ENCODE measurements at regions not wholly inside any gene's neighbourhood (a gene's known extent, or its start where the extent isn't known, plus 50 kb on each side); places are given as distances from the start of the nearest gene placed in this dataset.
"Not testable (repeated sequence)": the region's sequence is repeated elsewhere in the genome, so short reads cannot be mapped to it uniquely, and the experiment has no call there.

DNA sequence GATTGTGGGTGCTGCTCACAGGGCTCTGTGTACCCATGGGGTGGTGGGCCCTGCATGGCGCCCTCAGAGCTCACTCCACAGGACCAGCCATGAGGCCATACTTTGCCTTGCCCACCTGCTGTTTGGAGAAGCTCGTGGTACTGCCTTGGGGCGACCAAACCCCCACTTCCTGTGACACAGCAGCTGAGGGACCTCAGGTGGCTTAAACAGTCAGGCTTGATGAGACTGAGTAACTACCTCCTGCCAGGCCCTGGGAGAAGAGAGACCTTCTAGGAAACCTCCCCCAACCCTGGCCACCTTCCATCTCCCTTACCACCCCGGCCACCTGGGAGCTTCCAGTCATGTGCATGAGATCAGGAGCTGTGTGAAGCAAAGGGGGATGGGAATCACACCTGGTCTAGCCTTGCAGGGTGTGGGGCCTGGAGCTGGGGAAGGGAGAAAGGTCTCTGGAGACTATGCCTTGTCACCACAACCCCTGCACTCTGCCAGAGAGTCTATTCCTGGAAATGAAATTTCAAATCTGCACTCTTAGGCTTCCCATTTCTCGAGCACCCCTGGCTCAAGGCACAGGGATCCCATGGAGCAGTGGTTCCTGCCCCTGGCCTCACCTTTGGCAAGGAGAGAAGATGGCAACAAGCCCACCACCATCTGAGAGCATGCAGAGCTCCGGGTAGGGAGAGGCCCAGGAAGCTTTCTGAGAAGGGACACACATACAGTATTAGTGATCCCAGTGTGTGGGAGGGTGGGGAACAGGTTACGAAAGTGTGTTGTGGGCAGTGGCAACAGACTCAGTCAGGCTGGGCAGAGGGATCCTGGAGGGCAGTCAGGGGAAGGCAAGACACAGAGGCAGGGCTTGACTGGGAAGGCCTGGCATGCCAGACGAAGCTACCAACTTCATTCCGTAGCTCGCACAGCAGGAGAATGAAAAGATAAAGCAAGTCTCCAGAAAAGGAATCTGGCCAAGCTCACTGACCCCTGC is 125.0 kb downstream of the URI1 start:
- no peak for FAIRE-seq

DNA sequence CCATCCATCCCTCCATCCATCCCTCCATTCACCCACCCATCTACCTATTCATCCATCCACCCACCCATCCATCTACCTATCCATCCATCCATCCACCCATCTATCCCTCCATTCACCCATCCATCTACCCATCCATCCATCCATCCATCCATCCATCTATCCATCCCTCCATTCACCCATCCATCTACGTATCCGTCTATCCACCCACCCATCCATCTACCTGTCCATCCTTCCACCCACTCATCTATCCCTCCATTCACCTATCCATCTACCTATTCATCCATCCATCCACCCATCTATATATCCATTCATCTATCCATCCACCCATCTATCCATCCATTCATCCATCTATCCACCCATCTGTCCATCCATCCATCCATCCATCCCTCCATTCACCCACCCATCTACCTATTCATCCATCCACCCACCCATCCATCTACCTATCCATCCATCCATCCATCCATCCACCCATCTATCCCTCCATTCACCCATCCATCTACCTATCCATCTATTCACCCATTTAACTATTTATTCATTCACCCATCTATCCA is 126.0 kb downstream of the URI1 start:
- not testable (repeated sequence) for FAIRE-seq

DNA sequence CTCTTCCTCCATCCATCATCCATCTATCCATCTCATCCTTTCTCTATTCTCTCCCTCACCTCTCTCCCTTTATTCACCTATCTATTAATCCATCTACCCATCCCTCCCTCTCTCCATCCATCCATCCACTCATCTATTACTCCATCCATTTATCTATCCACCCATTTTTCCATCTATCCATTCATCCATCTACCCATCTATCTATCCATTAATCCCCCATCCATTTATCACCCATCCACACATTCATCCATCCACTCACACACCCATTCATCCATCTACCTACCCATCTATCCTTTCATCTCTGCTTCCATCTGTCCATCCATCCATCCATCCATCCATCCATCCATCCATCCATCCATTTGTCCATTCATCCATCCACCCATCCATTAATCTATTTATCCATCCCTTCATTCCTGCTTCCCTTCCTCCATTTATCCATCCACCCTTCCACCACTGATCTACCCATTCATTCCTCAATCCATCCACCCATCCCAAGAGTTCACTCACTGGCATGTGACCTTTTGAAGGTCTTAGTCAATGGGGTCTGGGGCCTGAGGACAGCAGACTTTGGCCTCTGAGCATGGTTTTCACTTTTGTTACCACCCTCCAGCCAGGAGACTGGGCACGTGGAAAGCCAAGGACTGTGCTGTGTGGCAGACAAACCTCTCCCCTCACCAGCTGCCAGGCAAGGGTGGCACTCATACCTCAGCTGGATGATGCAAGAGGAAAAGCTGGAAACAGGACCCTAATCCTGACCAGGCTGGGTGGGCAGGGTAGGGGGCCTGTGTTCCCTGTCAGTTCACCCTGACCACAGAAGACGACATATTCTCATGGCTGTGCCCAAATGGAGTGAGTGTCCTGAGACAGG is 126.7 kb downstream of the URI1 start:
- no peak for FAIRE-seq

DNA sequence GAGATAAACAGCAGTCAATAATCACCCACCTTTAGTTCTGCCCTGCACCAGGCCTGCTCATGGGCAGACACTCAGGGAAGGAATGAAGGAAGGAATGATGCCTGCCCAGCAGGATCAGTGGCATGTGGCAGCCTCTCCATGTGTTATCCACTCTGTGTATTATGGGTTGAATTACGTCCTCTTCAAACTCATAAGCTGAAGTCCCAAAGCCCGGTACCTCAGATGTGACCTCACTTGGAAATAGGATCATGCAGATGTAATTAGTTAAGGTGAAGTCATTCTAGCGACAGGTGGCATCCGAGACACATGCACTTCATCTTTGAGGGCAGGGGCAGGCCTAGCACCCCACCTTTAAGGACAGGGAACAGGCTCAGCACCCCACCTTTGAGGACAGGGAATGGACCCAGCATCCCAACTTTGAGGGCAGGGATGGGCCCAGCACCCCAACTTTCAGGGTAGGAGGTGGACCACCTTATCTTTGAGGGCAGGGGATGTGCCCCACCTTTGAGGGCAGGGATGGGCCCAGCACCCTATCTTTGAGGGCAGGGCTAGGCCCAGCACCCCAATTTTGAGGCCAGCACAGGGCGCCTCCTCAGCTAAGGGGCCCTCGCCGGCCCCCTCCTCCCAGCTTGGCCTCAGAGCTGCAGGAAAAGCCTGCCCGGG is 127.6 kb downstream of the URI1 start:
- FAIRE-seq = no peak

DNA sequence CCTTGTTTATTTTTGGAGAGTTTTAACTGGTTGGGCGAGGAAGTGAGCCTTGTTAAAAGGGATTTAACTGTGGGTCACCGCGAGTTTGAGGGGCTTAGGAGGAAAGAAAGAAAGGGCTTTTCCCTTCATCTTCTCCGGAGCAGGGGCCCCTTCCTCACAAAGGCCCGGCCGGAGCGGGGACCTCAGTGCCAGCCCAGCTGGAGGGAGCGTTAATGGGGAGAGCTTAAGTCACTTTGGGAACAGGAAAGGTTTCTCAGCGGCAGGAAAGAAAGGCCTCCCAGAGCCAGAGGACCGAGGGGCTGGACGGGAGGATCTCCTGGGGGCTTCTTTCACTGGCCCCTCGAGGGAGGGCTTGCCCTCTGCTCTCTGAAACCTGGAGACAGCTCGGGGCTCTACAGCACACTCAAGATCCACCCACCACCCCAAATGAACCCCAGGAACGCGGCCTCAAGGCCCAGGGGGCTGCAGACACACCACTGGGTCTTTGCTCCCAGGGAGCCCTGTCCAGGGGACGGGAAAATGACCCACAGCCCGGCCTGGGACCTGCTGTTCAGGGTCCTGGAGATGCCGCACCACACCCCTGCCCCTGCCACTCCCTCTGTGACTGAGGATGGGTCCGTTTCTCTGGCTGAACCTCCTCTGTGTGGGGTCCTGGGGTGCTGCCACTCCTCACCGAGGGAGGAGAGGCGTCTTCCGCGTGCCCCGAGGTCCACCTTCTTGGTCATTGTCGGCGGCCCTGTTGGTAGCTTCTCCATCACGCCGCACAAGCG is 128.3 kb downstream of the URI1 start:
- no peak for FAIRE-seq

DNA sequence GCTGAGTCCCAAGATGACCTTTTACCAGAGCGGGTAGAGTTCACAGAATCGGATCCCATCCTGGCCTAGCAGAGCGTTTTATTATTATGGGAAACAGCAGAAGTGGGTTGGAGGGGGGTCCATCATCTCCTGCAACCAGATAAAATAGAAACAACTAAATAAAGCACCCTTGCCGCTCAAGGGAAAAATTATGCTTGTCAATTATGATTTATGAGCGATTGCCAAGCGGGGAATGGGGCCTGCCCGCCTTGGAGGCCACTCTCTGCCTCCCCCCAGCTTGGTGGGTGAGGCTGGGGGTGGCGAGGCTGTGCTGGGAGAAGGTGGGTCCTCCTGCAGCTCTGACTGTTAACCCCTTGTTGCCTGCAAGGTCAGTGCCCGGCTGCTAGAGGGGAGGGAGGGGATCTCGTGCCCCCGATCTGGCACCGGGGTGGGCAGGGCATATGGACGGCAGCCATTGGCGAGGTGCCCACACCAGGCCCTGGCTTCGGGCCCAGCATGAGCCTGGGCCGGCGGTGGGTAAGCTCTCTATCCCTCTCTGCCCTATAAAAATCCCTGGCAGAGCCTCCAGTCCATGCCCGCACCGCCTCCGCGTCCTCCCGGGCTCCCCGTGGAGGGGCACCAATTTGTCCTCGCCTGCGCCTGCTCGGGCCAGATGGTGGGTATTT is 129.1 kb downstream of the URI1 start:
- no peak for FAIRE-seq

DNA sequence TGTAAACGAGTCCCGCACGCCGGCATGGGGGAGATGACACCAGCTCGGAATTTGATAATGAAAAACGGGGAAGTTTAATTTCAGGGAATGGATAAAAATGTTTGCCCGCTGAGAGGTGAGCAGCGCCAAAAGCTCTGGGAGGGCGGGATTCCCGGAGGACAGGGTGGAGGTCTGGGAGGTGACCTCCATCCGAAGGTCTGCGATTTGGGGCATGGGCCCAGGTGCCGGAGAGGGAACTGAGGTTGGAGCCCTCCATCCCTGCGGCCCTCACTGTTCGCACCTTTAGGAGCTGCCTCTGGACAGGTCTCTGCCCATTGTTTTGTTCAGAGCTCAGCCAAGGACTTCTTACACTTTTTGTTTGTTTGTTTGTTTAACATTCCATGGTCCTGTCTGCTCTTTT is 129.8 kb downstream of the URI1 start:
- FAIRE-seq = no peak

DNA sequence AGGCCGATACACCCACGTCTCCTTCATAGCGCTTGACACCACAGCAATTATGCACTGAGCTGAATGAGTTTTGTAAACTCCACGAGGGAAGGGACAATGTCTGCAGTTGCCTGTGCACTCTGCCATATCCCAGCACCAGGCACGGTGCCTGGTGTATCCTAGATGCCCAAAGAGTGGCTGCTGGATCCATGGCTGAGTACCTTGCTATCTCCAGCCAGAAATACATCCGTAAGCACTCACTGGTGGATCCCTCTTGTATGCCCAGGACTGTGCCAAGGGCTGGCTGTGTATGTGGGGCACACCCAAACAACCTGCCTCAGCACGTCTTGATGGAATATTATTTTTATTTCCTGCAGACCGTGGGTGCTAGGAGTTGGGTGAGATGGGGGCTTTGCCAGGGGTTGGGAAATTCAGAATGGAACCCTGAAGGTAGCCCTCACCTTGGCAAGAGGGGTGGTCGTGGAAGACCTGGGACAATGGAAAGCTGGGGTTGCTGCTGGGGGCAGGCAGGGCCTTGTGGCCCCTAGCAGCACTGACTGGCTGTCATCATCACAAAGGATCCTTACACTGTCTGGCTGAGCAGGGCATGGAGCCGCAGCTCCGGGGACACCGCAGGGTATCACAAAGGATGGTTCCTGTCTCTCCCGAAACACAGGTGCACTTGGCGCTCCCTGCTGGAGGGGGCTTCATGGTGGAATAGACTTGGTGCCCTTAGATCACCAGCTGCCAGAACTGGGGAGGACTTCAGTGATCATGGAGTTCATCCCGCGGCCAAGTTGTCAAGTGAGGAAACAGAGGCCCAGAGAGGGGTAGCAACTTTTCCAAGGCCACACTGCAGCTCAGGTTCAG is 131.3 kb downstream of the URI1 start:
- no peak for FAIRE-seq

DNA sequence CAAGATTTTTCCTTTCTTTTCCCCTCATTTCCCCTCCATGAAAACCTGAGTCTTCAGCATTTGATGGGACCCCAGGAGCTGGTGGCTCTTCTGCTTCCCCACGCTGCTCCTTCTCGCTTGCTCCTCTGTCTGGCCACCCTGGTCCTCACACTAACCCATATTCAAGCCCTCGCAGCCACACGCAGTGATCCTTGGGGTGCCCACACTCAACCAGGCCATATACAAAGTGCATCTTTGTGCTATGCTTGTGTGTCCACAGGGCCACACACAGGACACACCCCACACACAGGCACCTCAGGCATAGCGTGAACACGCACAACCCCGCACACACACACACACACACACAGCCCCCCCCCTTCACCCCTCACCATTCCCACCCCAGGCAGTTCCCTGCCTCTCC is 132.1 kb downstream of the URI1 start:
- no peak for FAIRE-seq

DNA sequence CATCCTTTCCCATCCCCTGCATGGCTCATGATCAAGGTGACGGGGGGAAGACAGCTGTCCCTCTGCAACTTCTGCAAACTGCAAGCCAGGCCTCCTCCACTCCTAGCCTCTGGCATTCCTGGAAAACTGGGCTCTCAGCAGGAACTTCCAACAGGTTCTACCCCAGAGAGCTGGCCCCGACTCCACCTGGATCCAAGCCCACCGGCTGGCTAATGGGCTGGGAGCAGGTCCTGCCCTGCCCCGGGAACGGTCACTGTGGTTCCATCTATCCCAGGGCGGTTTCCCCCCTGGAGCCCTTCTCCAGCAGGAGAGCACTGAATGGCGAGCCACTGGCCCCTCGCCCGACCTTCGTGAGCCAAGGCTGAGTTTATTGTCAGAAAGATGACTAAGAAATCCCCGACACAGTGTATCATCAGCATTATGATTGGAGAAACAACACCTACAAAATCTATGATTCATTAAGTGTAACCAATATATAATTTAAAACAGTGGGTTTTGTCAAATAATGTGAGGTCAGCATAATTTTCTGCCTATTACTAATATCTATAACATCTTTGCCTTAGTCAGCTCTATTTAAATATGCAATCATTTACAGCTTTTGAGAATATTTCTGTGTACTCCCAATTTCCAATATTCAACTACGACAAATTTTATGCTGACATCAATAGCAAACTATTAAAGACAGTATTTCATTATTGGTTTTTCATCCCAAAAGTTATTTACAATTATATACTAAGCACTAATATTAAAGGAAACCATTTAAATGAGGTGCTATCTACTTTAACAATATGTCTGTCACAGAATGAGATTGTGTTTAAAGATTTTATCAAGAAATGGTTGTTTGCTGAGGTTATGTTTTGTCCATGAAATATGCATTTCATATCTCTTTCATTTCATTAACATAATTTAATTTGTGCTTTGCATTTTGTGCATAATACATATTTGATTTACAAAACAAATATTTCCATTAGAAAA is 133.0 kb downstream of the URI1 start:
- no peak for FAIRE-seq

DNA sequence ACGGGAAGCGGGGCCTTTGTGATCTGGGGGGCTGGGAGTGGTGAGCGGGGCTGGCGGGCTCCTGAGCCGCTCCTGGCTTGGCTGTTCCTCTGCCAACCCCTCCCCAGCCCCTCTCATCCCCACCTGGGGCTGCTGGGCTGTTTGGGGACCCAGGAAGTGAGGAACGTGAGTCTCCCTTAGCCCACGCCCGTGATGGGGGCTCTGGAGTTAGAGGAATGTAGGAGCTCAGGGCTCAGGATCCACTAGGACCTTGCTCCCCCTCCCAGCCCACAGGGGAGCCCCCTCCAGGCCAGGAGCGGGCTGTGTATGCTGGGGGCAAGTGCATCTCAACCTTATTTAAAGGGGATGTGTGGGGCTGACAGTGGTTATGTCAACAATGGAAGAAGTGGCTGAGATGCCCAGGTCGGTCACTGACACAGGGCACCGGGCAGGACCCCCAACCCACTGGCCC is 134.1 kb downstream of the URI1 start:
- FAIRE-seq = no peak

DNA sequence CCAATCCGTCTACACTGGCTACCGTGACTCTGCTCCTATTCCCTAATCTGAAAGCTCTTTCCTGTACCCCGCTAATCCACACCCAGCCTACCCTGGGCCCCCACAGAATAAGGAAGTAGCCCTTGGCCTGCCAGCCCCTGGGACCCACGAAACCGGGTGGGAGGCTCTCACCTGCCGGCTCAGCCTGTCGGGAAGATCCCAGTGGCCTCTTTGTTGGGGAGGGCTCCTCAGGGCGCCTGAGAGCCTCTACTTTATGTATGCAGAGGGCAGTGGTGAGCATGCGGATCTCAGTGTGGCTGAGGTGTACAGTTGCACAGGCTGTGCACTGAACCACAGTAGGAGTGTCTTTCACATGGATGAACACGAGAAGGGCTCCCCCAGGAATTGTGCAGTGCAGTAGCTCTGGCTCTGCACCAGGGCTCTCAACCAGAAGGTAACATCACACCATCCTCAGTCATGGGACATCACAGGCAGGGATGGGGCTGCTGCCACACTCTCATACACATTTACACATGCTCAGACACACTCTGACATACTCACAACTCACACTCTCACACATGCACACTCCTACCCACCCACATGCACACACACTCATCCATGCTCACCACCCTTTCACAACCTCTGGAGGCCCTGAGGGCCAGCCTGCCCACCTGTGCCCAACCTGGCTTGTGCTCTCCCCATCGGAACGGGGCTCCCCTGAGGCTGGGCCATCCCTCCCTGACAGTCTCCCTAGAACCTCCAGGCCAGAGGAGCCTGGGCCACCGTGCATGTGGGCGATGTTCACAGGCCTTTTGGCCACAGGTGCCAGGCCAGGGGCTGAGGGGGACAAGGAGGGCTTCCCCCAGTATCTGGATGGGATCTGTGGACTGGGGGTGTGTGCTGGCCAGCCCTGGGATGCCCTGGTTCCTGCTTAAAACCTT is 135.0 kb downstream of the URI1 start:
- FAIRE-seq = no peak

DNA sequence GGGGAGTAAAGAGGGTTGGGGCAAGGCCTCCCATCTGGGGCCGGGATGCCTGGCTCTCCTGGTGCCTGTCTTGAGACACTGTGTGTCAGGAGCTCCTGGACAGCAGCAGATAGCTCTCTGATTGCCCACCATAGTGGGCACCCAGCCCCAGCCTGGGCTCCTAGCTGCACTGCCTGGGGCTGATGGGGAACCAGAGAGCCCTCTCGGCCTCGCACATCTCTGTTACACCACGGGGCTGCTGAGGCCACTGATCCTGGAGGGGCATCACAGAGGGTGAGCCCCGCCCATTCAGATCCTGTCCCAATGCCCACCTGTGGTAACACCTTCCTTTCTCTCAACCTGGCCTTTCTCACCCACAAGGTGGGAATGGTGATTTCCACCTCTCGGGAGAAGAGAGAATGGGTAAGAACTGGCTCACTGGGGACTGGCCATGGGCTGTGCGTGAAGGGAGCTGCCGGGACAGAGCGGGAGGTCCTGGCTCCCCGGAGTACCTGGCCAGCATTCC is 135.9 kb downstream of the URI1 start:
- FAIRE-seq = no peak

DNA sequence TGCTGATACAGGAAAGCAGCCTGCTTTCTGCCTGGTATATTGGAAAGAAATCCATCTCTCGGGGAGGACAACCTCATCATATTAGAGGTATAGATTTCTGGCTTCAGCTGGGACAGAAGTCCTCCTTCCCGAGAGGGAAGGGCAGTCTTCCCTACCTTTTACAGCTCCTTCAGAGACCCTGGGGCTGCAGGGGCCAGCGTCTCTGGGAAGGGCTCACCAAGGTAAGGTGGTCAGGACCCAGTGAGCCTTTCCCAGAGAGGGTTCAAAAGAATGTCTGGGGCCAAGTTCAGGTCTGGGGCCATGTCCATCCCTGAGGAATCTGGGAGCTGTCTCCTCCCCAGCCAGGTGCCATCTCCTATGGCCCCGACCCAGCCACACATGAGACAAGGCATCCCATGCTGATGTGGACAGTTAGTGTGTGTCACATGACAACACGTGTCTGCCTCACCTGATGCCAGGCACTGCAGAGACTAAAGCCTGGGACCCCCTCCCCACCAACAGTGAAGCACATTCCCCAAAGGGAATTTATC is 136.4 kb downstream of the URI1 start:
- no peak for FAIRE-seq

DNA sequence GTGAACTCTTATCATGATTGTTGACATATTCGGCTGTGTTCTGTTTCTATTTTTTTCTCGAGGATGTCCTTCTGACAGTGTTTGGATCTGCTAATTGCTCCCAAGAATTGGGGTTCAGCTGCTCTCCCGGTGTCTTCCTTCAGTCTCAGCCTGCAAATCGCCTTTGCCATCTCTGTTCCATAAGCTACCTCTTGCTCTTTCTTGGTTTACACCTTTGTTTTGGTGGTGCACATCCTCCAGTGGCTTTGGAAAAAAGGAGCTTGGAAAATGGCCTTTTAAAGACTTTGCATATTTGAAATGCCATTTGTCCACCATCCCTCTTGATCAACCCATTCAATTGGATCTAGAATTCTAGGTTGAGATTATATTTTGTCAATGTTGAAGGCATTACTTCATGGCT is 137.2 kb downstream of the URI1 start:
- FAIRE-seq = no peak

DNA sequence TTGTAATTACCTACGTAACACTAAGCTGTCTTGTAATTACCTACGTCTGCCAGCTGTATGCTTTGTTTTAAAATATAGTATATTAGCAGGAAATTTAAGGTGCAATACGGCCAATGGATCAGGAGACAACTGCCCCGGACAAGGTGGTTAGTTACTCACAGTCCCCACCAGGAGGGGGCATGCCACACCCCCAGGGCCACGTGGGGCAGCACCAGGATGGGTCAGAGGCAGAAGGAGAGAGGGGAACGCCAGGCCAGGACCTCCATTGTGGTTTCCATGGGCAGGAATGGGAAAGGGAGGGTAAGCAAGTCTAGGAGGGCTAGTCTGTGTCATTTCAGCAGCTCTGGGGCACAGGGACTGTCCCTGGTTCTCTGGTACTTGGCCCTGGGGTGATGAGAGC is 140.1 kb downstream of the URI1 start:
- FAIRE-seq = no peak

DNA sequence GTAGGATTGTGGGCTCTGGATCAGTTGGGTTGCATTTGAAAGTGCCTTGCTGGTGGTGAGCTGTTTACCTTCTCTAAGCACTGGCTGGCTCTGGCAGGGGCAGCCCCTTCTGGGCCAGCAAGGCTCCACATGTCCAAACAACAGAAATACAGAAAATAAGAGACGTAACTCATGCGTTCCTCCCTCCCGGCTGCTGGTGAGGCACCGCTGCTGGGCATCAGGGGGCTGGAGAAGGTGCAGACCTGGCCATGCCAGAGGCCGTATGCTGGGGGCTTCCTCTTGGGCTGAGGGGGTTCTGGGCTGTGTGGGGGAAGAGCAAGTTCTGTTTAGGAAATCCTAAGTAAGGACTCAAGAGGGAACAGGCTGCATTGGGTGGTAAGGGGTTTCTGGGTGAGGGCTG is 140.6 kb downstream of the URI1 start:
- no peak for FAIRE-seq

Data from endometrium (tissue), 2 donors.